KG1 (cell line): ENCODE measurements at regions not wholly inside any gene's neighbourhood (a gene's known extent, or its start where the extent isn't known, plus 50 kb on each side); places are given as distances from the start of the nearest gene placed in this dataset.

ENCODE experiments used
- DNase-seq: peaks from one replicate; lab custom pipeline; 2025; lab: John Stamatoyannopoulos, UW

DNA sequence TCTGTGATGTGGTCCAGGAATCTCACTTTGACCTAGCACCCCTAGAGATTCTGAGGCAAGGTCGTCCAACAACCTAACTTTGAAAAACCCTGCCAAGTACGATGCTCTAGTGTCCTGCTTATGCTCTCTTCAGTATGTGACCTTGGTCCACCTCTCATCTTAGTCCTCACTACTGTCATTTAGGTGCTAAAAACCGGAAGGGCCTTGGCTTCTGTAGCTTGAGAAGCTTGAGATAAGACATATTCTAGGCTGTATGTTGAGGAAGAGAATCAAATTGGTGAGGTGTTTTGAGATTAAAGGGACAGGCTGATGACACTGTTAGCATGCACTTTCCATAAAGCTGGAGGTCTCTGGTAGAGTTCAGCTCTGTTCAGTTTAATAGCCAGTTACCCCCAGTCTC lies 57.0 kb upstream of the MTPN start:
- no peak for DNase-seq

DNA sequence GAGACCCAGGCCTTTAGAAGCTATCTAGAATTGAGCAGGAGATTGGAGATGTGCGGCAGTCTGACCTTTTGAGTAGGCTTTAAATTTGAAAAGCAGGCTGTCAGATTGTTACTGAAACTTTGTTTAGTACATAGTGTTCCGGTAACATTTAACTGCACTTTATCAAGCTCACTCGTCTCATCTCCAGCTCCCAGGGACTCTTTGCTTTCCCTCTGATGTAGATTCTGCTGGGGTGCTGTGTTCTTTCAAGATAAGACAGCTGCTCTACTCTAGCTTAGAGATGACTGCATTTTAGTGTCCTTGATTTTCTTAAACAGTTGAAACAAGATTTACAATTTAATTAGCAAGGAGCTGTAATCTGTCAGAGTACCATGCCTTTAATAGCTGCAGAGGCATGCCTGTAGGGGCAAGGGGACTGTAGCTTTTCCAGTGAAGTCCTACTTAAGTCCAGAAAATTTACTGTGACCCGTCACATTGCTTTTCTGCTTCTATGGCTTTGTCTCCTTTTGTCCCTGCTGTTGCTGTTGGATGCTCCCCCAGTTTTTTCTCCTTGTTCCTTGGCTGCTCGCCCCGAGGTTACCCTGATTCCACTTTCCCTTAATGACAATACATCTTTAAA lies 56.4 kb upstream of the MTPN start:
- no peak for DNase-seq

DNA sequence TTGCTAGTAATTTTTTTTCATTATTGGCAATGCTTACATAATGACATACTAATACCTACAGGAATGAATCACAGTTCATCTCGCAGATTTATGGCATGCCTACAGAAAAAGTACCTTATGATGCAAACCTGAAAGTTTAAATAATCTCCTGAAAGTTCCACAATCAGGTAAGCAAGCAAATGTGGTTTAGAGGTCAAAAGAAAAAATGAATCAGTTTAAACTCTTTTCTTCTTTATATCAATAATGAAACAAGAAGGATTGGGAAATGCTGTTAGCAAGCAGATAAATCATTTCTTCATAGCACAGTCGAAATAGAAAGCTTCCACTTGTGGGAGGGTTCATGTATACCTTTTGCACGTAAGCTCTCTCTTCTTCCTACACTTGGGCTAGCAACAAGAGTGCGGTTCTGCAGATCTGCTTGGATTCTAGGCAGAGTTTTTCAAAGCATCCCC lies 53.7 kb upstream of the MTPN start:
- no peak for DNase-seq

DNA sequence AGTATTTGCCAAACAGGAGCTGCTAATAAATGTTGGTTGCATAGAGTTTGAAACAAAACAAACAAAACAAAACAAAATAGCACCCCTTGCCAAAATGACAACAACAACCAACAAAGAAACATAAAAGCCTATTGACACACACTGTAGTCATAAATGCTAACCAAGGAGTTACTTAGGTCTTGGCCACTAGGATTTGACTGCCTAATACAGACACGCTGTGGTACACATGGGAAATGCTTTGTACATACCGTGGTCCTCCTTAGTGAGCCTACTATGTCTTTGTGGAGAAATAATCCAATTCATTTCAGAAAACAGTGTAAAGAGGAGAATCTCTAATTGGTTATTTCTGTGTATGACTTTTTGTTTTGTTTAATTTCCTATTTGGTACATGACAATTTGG lies 53.2 kb upstream of the MTPN start:
- no peak for DNase-seq

DNA sequence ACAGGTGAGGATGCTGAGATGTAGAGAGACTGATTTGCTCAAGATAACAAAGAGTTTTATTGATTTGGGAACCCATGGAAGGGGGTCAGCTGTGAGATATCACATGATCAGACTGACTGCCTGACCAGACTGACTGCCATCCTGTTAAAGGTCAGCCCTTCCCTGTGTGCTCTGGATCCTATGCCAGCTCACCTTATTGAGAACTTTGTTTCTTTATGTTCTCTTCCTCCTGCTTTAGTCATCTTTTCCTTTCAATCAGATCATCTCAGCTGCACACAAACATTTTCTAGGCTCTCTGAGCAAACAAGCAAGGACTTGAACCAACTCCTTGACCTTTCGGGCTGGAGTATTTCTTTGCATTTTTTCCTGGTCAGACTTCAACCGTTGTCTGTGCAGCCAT lies 50.0 kb upstream of the MTPN start:
- DNase-seq, result no peak
